Vagina (tissue), 2 donors: ENCODE measurements at regions not wholly inside any gene's neighbourhood (a gene's known extent, or its start where the extent isn't known, plus 50 kb on each side); places are given as distances from the start of the nearest gene placed in this dataset.
A peak's percentile ranks its signal among the peaks of the same experiment; 100 is the strongest.

Experiments used
- DNase-seq, 2 donors: peaks; one replicate each; pipeline ENCODE4 v3.0.0-alpha.2; 2017; ENCODE audit errors: extremely low spot score in 2 of 2
- H3K27ac ChIP-seq: fragments of 200-600 bp; sonication (generic); one replicate; pipeline ENCODE4 v1.5.1; 2019
- H3K27me3 ChIP-seq: fragments of 200-600 bp; sonication (generic); one replicate; pipeline ENCODE4 v1.5.1; 2019
- H3K36me3 ChIP-seq, 2 donors: fragments of 200-600 bp; sonication (generic); one replicate each; pipeline ENCODE4 v1.5.1; 2017 to 2019
- H3K4me1 ChIP-seq: fragments of 200-600 bp; sonication (generic); one replicate; pipeline ENCODE4 v1.5.1; 2019
- H3K4me3 ChIP-seq, 2 donors: fragments of 200-600 bp; sonication (generic); 1 replicate in 1 of 2; 2 replicates in 1 of 2; pipeline ENCODE4 v1.5.1; 2016 to 2019
- H3K9me3 ChIP-seq: fragments of 200-600 bp; sonication (generic); one replicate; pipeline ENCODE4 v1.5.1; 2019
- CTCF ChIP-seq, 3 experiments: fragments of 450-650 bp in 2 of 3; fragments of 200-600 bp in 1 of 3; sonication (generic) in 1 of 3; IDR thresholded peaks; one replicate each; pipeline ENCODE4 v1.5.1; 2017 to 2019; ENCODE audit warnings: antibody characterized with exemption in 3 of 3, mild to moderate bottlenecking in 2 of 3, moderate library complexity in 2 of 3
- POLR2A ChIP-seq, 2 donors: fragments of 450-650 bp; IDR thresholded peaks; one replicate each; pipeline ENCODE4 v1.6.1; 2017; ENCODE audit warnings: antibody characterized with exemption in 2 of 2, mild to moderate bottlenecking in 2 of 2, moderate library complexity in 2 of 2
- POLR2AphosphoS5 ChIP-seq, 2 donors: sonication (generic); formaldehyde crosslinking; IDR thresholded peaks; one replicate each; pipeline ENCODE4 v1.9.0; 2017; ENCODE audit warnings: antibody characterized with exemption in 2 of 2, mild to moderate bottlenecking in 2 of 2, low read depth in 1 of 2; ENCODE audit not compliant: insufficient read depth in 1 of 2
- intact Hi-C: fragments of 100-400 bp; cut with DNase I; formaldehyde crosslinking; loops from one replicate; pipeline ENCODE4 v1.15.1; 2023

- TF ChIP-seq POLR2AphosphoS5 (IDR thresholded peaks at IDR 0.05; ENCODE audit: insufficient read depth in 1 of 2, low read depth in 1 of 2) (no peak), POLR2A (IDR thresholded peaks at IDR 0.05) (no peak), CTCF (IDR thresholded peaks at IDR 0.05) (no peak)
- Histone ChIP-seq H3K4me3 (no peak overlapping the region), H3K27ac (no peak overlapping the region), H3K9me3 (no peaks in the 10 kb centered on the region), H3K36me3 (no peaks in the 10 kb centered on the region), H3K27me3 (no peaks in the 10 kb centered on the region), H3K4me1 (no peaks in the 10 kb centered on the region)
- intact Hi-C loops = no loop called here
- no peak for DNase-seq
These were observed 130.3 kb upstream of the SASH1 start for GRCh38 chr6:148212366-148212765.

- no peaks in the 10 kb centered on the region for H3K9me3 ChIP-seq
- no peaks in the 10 kb centered on the region for H3K4me1 ChIP-seq
- TF ChIP-seq POLR2AphosphoS5 (IDR thresholded peaks at IDR 0.05; ENCODE audit: insufficient read depth in 1 of 2, low read depth in 1 of 2) (no peak), POLR2A (IDR thresholded peaks at IDR 0.05) (no peak), CTCF (IDR thresholded peaks at IDR 0.05) (no peak)
- H3K4me3 ChIP-seq = no peak overlapping the region
- intact Hi-C loops = no loop called here
- no peak for DNase-seq
- no peaks in the 10 kb centered on the region for H3K36me3 ChIP-seq
- no peaks in the 10 kb centered on the region for H3K27me3 ChIP-seq
- no peak overlapping the region for H3K27ac ChIP-seq
These were observed 129.3 kb upstream of the SASH1 start for GRCh38 chr6:148213366-148213765.

- DNase-seq = no peak
- Histone ChIP-seq H3K4me1 (no peaks in the 10 kb centered on the region), H3K9me3 (no peaks in the 10 kb centered on the region), H3K4me3 (no peak overlapping the region), H3K36me3 (no peaks in the 10 kb centered on the region), H3K27me3 (no peaks in the 10 kb centered on the region), H3K27ac (no peak overlapping the region)
- intact Hi-C loops = no loop called here
- no peak for TF ChIP-seq CTCF (IDR thresholded peaks at IDR 0.05)
- no peak for TF ChIP-seq POLR2A (IDR thresholded peaks at IDR 0.05)
These were observed 128.0 kb upstream of the SASH1 start for GRCh38 chr6:148214667-148215066.

- intact Hi-C loops = no loop called here
- no peak overlapping the region for H3K27ac ChIP-seq
These were observed 125.6 kb upstream of the SASH1 start for GRCh38 chr6:148217051-148217450.

GRCh38 chr6:148217921-148218320, 124.7 kb upstream of the SASH1 start:
- Histone ChIP-seq H3K4me3 (no peak overlapping the region), H3K27ac (no peak overlapping the region), H3K9me3 (no peaks in the 10 kb centered on the region), H3K4me1 (no peaks in the 10 kb centered on the region), H3K36me3 (no peaks in the 10 kb centered on the region), H3K27me3 (no peaks in the 10 kb centered on the region)
- DNase-seq = peak in 1 of 2 donors; percentile 29
- TF ChIP-seq CTCF (IDR thresholded peaks at IDR 0.05) = no peak
- no peak for TF ChIP-seq POLR2A (IDR thresholded peaks at IDR 0.05)
- no peak for TF ChIP-seq POLR2AphosphoS5 (IDR thresholded peaks at IDR 0.05; ENCODE audit: insufficient read depth in 1 of 2, low read depth in 1 of 2)
- intact Hi-C loops = no loop called here

More at GRCh38 chr6:148217051-148217450, 125.6 kb upstream of the SASH1 start:
- no peaks in the 10 kb centered on the region for H3K36me3 ChIP-seq
- no peak for DNase-seq
- no peaks in the 10 kb centered on the region for H3K27me3 ChIP-seq
- TF ChIP-seq POLR2A (IDR thresholded peaks at IDR 0.05) = no peak
- TF ChIP-seq POLR2AphosphoS5 (IDR thresholded peaks at IDR 0.05; ENCODE audit: insufficient read depth in 1 of 2, low read depth in 1 of 2) = no peak
- TF ChIP-seq CTCF (IDR thresholded peaks at IDR 0.05) = no peak
- no peaks in the 10 kb centered on the region for H3K4me1 ChIP-seq
- H3K9me3 ChIP-seq = no peaks in the 10 kb centered on the region
- H3K4me3 ChIP-seq = no peak overlapping the region
